HG03025 (cell line): ENCODE measurements at regions not wholly inside any gene's neighbourhood (a gene's known extent, or its start where the extent isn't known, plus 50 kb on each side); places are given as distances from the start of the nearest gene placed in this dataset.
"Not testable (repeated sequence)": the region's sequence is repeated elsewhere in the genome, so short reads cannot be mapped to it uniquely, and the experiment has no call there.

Source experiments
- ATAC-seq: cut with Tn5 transposase; IDR thresholded peaks from one replicate; pipeline ENCODE4 v1.9.1; 2021; ENCODE audit warnings: mild to moderate bottlenecking, moderate library complexity; ENCODE audit not compliant: unreplicated experiment, low FRiP score

- ATAC-seq = no peak
These were observed 186.5 kb downstream of the OSTF1 start for GRCh38 chr9:75274781-75275180.

GRCh38 chr9:75282047-75282446 lies 193.7 kb downstream of the OSTF1 start:
- no peak for ATAC-seq

- ATAC-seq = no peak
These were observed 201.0 kb downstream of the OSTF1 start for GRCh38 chr9:75289332-75289731.

- no peak for ATAC-seq
These were observed 211.0 kb downstream of the OSTF1 start for GRCh38 chr9:75299324-75299723.

GRCh38 chr9:75333624-75334023 lies 245.3 kb downstream of the OSTF1 start:
- ATAC-seq = no peak

- no peak for ATAC-seq
These were observed 270.5 kb downstream of the OSTF1 start for GRCh38 chr9:75358846-75359245.

GRCh38 chr9:75359638-75360037 lies 271.3 kb downstream of the OSTF1 start:
- no peak for ATAC-seq

- ATAC-seq = no peak
These were observed 271.9 kb downstream of the OSTF1 start for GRCh38 chr9:75360252-75360651.

- ATAC-seq = not testable (repeated sequence)
These were observed 274.1 kb downstream of the OSTF1 start for GRCh38 chr9:75362446-75362845.

GRCh38 chr9:75365196-75365595 lies 276.9 kb downstream of the OSTF1 start:
- ATAC-seq = no peak

GRCh38 chr9:75369989-75370388 lies 281.7 kb downstream of the OSTF1 start:
- ATAC-seq = no peak

- ATAC-seq = no peak
These were observed 284.4 kb downstream of the OSTF1 start for GRCh38 chr9:75372499-75373268.

- no peak for ATAC-seq
These were observed 288.5 kb downstream of the OSTF1 start for GRCh38 chr9:75376680-75377254.

- no peak for ATAC-seq
These were observed 289.7 kb downstream of the OSTF1 start for GRCh38 chr9:75378036-75378435.

GRCh38 chr9:75378926-75379325 lies 290.6 kb downstream of the OSTF1 start:
- ATAC-seq = no peak

- no peak for ATAC-seq
These were observed 293.8 kb downstream of the OSTF1 start for GRCh38 chr9:75382126-75382525.

GRCh38 chr9:75383420-75384034 lies 295.2 kb downstream of the OSTF1 start:
- ATAC-seq = not testable (repeated sequence)

- ATAC-seq = no peak
These were observed 296.9 kb downstream of the OSTF1 start for GRCh38 chr9:75385236-75385635.

- no peak for ATAC-seq
These were observed 300.8 kb downstream of the OSTF1 start for GRCh38 chr9:75389101-75389500.

GRCh38 chr9:75390951-75391350 lies 302.6 kb downstream of the OSTF1 start:
- no peak for ATAC-seq

- no peak for ATAC-seq
These were observed 303.2 kb downstream of the OSTF1 start for GRCh38 chr9:75391497-75391896.

- no peak for ATAC-seq
These were observed 307.0 kb downstream of the OSTF1 start for GRCh38 chr9:75395336-75395735.
